ENCODE measurements at regions not wholly inside any gene's neighbourhood (a gene's known extent, or its start where the extent isn't known, plus 50 kb on each side); places are given as distances from the start of the nearest gene placed in this dataset.

GRCh38 chr13:90068658-90069057 lies 1278.8 kb upstream of the MIR17HG start:
- Histone ChIP-seq H4K20me1 (ENCODE audit: insufficient read depth, low read length) (no peaks in the 10 kb centered on the region), H3K79me2 (ENCODE audit: low read length) (no peaks in the 10 kb centered on the region), H3K36me3 (replicated peaks; ENCODE audit: low read depth, low read length) (no peaks in the 10 kb centered on the region), H3K9me3 (ENCODE audit: insufficient read depth, low read length) (0 out of 2 replicates have a peak, but pooled peaks cover 3% of the 10 kb centered on the region), H3K27ac (ENCODE audit: low read length) (no peak overlapping the region), H3K27me3 (ENCODE audit: low read depth, low read length) (no peaks in the 10 kb centered on the region), H3K4me1 (ENCODE audit: low read length) (peaks cover 9% of the 10 kb centered on the region; the same call in 1 of the 2 replicates), H2AFZ (ENCODE audit: low read depth, low read length) (peak overlapping the region; percentile 49; the same call in 1 of the 2 replicates), H3K4me3 (ENCODE audit: low read length) (no peak overlapping the region), H3K4me2 (ENCODE audit: low read length) (no peak overlapping the region), H3K9ac (ENCODE audit: low read length) (no peak overlapping the region)
- TF ChIP-seq, protein P1, sequence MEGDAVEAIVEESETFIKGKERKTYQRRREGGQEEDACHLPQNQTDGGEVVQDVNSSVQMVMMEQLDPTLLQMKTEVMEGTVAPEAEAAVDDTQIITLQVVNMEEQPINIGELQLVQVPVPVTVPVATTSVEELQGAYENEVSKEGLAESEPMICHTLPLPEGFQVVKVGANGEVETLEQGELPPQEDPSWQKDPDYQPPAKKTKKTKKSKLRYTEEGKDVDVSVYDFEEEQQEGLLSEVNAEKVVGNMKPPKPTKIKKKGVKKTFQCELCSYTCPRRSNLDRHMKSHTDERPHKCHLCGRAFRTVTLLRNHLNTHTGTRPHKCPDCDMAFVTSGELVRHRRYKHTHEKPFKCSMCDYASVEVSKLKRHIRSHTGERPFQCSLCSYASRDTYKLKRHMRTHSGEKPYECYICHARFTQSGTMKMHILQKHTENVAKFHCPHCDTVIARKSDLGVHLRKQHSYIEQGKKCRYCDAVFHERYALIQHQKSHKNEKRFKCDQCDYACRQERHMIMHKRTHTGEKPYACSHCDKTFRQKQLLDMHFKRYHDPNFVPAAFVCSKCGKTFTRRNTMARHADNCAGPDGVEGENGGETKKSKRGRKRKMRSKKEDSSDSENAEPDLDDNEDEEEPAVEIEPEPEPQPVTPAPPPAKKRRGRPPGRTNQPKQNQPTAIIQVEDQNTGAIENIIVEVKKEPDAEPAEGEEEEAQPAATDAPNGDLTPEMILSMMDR (IDR thresholded peaks at IDR 0.05; ENCODE audit: low read depth, low read length) = no peak
- TF ChIP-seq EZH2phosphoT487 (IDR thresholded peaks at IDR 0.05; ENCODE audit: low read depth) = no peak

DNA sequence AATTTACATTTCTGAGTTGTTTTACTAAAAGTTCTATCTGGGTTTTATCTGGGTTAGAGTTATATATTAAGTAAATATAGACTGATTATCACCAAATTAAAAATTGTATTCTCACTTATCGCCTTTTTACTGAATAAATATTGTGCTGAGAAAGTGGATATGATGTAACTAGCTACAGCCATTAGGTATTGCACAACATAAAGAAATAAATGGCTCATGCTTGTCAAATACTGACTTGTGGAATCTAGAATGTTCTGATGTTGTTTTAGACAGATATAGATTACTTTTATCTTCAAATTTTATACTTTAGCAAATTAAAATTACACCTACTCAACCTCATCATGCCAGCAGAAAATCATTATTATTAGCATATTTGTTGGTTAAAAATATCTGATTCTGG lies 1277.1 kb upstream of the MIR17HG start:
- no peak for TF ChIP-seq EZH2phosphoT487 (IDR thresholded peaks at IDR 0.05; ENCODE audit: low read depth)
- TF ChIP-seq, protein P1 (IDR thresholded peaks at IDR 0.05; ENCODE audit: low read depth, low read length) = no peak
- Histone ChIP-seq H3K79me2 (ENCODE audit: low read length) (no peaks in the 10 kb centered on the region), H3K9ac (ENCODE audit: low read length) (no peak overlapping the region), H3K27me3 (ENCODE audit: low read depth, low read length) (no peaks in the 10 kb centered on the region), H3K9me3 (ENCODE audit: insufficient read depth, low read length) (no peaks in the 10 kb centered on the region), H3K4me3 (ENCODE audit: low read length) (no peak overlapping the region), H3K4me1 (ENCODE audit: low read length) (peaks cover 9% of the 10 kb centered on the region; the same call in 1 of the 2 replicates), H3K4me2 (ENCODE audit: low read length) (no peak overlapping the region), H2AFZ (ENCODE audit: low read depth, low read length) (no peak overlapping the region), H3K27ac (ENCODE audit: low read length) (no peak overlapping the region), H3K36me3 (replicated peaks; ENCODE audit: low read depth, low read length) (no peaks in the 10 kb centered on the region), H4K20me1 (ENCODE audit: insufficient read depth, low read length) (no peaks in the 10 kb centered on the region)

DNA sequence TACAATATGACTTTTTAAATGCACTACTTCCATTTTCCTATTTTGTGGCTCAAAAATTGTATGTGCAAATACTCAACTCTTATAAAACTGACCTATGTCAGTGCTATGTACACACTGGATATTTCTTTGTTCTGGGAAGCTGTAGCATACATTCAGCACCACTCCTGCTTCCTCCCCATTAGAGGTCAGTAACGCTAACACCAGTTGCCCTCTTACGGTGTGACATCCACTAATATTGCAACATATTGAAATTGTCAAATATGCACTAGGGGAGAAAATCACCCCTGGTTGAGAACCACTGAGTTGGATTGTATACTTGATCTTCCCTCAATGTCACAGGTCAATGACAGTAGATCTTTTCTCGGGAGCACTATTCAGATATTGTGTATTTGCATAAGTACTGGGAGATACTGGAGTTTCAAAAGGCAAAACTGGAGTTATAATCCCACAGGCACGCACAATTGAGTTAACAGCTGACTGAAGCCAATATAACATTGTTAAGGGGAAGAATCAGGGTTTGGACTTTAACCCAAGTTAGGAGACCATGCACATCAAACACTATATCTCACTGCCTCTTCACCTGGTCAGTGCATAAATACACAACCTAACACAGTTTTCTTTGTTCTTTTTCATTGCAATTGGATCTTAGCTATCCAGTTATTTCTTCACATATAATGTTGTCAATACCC lies 1276.5 kb upstream of the MIR17HG start:
- no peak overlapping the region for H2AFZ ChIP-seq (ENCODE audit: low read depth, low read length)
- no peaks in the 10 kb centered on the region for H3K27me3 ChIP-seq (ENCODE audit: low read depth, low read length)
- no peaks in the 10 kb centered on the region for H3K79me2 ChIP-seq (ENCODE audit: low read length)
- no peak overlapping the region for H3K9ac ChIP-seq (ENCODE audit: low read length)
- no peak overlapping the region for H3K27ac ChIP-seq (ENCODE audit: low read length)
- no peaks in the 10 kb centered on the region for H4K20me1 ChIP-seq (ENCODE audit: insufficient read depth, low read length)
- H3K4me3 ChIP-seq (ENCODE audit: low read length) = no peak overlapping the region
- no peak overlapping the region for H3K4me2 ChIP-seq (ENCODE audit: low read length)
- H3K9me3 ChIP-seq (ENCODE audit: insufficient read depth, low read length) = no peaks in the 10 kb centered on the region
- H3K36me3 ChIP-seq (replicated peaks; ENCODE audit: low read depth, low read length) = no peaks in the 10 kb centered on the region
- H3K4me1 ChIP-seq (ENCODE audit: low read length) = peaks cover 9% of the 10 kb centered on the region; the same call in 1 of the 2 replicates
- no peak for TF ChIP-seq EZH2phosphoT487 (IDR thresholded peaks at IDR 0.05; ENCODE audit: low read depth)
- TF ChIP-seq, protein P1 (IDR thresholded peaks at IDR 0.05; ENCODE audit: low read depth, low read length) = no peak

DNA sequence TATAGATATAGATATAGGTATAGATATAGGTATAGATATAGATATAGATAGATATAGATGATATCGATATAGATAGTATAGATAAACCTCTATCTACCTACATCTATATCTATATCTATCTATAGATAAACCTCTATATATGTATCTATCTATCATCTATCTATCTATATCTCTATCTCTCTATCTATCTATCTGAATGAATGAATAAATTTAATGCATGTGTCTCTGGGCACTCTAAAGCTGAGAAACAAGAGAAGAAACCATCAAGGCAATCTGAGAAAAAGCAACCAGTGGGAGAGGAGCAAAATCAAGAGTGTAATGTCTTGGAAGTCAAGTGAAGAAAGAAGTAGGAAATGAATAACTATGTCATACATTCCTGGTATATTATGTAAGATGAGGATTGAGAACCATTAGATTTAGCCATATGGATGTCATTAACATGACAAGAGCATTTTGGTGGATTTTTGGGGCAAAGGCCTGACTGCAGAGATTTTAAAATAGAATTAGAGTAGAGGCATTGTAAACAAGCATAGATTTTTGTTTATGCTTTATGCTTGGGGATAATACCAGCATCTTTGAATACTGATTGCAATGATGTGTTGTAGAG lies 1262.7 kb upstream of the MIR17HG start:
- Histone ChIP-seq H2AFZ (ENCODE audit: low read depth, low read length) (no peak overlapping the region), H3K4me2 (ENCODE audit: low read length) (no peak overlapping the region), H3K36me3 (replicated peaks; ENCODE audit: low read depth, low read length) (no peaks in the 10 kb centered on the region), H3K4me1 (ENCODE audit: low read length) (no peaks in the 10 kb centered on the region), H3K79me2 (ENCODE audit: low read length) (no peaks in the 10 kb centered on the region), H3K27me3 (ENCODE audit: low read depth, low read length) (no peaks in the 10 kb centered on the region), H3K4me3 (ENCODE audit: low read length) (no peak overlapping the region), H3K9me3 (ENCODE audit: insufficient read depth, low read length) (no peaks in the 10 kb centered on the region), H3K9ac (ENCODE audit: low read length) (no peak overlapping the region), H3K27ac (ENCODE audit: low read length) (no peak overlapping the region), H4K20me1 (ENCODE audit: insufficient read depth, low read length) (no peaks in the 10 kb centered on the region)
- TF ChIP-seq, protein P1 (IDR thresholded peaks at IDR 0.05; ENCODE audit: low read depth, low read length) = no peak
- no peak for TF ChIP-seq EZH2phosphoT487 (IDR thresholded peaks at IDR 0.05; ENCODE audit: low read depth)

All from OCI-LY3 (cell line).